ENCODE measurements at regions not wholly inside any gene's neighbourhood (a gene's known extent, or its start where the extent isn't known, plus 50 kb on each side); places are given as distances from the start of the nearest gene placed in this dataset.

DNA sequence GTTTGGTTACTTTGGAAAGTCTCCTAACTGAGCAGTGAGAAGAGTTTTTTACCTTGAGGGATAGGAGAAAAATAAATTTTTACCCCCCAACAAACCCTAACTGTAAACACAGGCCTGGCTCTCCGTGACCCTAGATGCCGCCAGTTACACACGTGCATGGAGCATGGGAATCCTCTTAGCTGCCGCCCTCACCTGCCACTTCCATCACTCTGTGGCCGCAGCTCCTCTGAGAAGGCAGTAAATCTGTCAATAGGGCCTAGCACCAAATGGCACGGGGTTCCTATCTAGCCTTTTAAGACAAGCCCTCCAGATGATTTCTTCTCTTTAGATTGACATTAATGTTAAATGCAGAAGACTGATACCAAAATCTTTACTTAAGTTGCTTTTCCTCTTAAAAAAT, 330.3 kb upstream of the FAM241A start:
- DNase-seq, result no peak

DNA sequence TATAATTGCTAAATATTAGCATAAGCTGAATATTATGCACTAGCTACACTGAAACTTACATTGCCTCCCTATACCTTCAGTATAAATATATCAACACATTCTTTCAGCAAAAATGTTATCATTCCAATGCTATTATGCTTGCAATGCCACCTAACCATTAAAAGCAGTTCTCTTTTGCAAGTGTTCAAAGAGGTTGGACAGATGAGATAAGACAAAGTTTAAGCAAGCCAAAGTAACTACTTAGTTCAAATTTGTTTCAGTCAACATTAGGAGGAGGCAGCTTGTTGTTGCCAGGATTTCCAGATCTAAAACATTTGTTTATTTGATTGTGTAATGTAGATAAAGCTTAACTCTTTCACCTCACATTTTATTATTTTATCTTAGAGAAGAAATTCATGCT, 323.9 kb upstream of the FAM241A start:
- no peak for DNase-seq

DNA sequence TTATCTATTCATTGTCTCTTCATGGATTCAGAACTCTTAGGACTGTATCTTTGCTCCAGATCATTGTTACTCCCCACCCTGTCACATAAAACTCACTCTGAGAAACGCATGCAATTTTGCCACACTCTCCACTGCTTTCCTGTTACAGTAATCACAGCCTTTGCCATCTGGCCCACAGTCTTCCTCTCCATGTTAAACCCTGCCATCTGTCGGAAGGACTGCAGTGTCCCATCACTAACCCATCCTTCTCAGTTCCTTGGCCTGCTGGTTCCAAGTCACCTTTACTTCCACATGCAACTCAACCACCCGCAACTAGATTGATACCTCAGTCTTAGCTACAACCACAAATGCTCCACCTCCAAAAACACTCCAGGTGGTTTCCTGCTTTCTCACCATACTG, 308.7 kb upstream of the FAM241A start:
- DNase-seq, result no peak

DNA sequence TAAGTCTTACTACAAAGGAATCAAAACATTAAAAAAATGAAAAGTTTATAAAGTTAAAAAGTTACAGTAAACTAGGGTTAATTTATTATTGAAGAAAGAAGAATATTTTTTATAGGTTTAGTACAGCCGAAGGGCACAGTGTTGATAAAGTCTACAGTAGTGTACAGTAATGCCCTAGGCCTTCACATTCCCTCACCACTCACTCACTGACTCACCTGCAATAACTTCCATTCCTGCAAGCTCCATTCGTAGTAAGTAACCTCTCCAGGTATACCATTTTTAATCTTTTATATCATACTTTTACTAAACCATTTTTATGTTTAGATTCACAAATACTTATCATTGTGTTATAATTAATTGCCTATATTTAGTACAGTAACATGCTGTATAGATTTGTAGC, 307.5 kb upstream of the FAM241A start:
- no peak for DNase-seq

DNA sequence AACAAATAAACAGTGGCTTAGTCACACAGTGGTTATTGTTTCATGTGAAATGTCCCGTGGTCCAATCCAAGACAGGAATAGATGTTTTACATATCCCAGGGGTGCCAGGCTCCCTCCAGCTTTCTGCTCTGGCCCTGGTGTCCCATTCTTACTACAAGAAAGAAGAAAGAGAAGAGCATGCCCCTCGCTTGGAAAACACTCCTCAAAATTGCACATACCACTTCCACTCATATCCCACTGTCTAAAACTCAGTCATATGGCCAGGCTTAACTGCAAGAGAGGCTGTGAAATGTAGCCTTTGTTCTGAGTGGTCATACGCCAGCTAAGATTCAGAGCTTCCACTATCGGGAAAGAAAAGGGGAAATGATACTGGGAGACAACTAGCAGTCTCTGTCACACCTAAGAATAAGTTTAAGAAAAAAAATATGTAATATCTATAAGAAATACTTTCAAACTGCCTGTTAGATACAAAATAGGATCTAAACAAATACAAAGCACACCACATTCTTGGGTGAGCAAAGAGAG, 306.8 kb upstream of the FAM241A start:
- no peak for DNase-seq

DNA sequence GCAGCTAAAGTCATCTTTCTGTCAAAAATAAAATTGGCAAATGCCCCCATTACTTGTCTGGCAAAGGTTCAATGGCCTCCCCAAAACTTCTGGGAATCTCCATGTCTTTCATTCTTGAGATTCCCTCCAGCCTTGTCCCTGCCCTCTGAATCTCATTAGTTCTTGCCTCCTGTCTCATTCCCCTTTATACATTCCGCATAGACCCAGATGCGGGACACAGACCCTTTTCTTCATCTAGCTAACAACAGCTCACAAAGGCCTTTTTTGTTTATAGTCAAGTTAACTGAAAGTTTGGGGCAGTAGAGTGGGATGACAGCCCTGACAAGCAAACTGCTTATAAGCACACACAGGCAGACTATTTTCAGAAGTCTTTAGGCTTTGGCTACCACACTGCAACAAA, 306.1 kb upstream of the FAM241A start:
- DNase-seq, result no peak

DNA sequence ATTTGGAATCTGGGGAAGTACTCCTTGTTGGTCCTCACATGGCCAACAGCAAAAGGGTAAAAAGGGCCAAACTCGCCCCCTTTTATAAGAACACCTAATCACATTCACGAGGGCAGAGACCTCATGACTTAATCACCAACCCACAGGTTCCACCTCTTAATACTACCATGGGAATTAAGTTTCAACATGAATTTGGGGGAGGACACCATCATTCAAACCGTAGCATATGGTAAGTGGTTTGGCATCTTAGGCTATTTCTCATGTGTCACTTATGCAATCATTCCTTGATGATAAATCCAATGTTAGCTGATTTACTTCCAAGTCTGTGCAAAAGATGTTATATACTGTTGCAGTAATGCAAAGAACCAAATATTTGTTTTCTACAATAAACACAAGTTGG, 302.9 kb upstream of the FAM241A start:
- DNase-seq, result no peak

DNA sequence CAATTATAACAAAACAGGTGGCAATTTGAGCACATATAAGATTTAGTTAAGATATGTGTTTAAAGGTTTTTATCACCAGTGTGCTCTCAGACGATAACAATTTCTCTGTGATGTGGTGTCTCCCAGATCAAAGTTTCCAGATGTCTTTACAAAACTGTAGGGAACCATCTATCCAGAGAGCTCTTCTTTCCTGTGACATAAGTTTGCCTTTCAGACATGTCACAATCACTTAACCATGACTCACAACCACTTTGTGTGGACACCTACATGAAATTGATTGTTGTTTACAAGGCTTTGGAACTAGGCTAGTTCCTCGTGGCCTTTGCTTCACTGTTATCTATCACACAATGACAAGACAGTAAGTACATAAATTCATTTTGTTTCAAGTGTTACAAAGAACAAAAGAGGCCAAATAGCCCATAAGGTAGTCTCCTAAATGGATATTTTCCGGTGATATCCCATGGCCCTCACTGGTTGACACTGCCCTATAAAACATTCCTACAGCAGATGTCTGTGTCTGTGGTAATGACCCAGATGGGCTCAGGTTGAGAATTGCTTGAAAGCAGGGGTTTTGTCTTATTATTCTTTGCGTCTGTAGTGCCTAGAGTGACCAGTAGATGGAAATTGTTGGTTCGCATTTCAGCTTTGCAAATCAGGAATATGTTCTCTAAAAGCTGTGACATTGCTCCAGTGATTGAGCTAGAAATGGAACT, 297.8 kb upstream of the FAM241A start:
- DNase-seq, result no peak

DNA sequence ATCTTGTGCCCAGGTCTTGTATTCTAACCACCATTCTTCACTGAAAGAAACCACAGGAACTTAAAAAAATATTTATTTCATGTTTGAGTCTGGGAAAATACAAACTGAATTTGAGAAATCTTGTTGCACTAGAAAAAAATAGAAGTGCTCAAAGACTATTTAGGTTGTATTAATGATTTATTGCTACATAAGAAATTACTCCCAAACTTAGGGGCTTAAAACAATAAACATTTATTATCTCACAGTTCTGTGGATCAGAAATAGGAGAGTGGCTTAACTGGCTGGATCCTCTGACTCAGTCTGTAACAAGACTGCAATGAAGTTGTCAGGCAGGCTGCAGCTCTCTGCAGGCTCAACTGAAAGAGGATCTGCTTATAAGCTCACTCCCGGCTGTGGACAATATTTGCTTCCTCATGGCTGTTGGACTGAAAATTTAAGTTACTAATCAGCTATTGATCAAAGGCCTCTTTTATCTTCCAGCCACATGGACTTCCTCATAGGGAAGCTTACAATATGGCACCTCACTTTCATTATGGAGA, 295.4 kb upstream of the FAM241A start:
- no peak for DNase-seq

DNA sequence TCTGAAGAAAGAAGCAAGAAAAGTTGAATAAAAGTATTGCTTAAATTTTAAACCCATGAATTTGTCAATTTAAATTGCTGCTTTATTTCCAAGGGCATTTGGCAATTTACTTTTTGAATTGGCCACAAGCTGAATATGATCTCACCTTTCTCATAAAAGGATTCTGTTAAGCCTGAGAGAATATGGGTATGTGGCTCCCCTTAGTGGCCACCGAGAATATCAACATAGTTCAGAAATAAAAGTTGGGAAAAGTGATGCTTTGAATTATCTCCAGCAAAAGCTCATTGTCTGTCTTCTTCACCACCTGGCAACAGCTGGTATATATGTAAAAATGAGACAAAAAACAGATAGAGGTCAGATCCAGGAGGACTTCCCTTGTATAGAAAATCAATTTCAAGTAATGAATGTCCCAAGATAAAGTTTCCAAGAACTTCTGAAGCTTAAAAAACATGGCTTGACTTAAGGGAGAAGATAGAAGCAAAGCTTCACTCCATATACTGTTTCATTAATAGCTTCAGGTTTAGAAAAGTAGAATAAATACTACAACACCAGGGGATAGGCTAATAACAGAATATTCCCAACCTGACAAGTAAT, 290.7 kb upstream of the FAM241A start:
- no peak for DNase-seq

DNA sequence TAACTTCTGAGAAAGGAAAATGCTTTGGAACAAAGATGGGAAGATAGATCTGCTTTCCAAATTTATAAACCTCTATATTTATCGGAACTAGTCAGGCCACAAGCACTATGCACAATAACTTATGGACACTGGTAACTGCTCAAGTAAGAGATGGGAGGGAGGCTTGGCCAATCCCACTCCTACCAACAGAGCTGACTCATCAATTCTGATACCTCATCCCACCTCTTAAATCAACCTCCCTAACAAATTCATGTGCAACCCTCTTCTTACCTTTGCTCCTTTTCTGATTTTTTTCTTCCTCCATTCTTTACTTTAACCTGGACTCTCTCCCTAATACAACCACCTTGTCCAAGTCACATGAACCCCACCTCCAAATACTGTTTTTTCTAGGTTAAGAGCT, 289.9 kb upstream of the FAM241A start:
- DNase-seq, result no peak

DNA sequence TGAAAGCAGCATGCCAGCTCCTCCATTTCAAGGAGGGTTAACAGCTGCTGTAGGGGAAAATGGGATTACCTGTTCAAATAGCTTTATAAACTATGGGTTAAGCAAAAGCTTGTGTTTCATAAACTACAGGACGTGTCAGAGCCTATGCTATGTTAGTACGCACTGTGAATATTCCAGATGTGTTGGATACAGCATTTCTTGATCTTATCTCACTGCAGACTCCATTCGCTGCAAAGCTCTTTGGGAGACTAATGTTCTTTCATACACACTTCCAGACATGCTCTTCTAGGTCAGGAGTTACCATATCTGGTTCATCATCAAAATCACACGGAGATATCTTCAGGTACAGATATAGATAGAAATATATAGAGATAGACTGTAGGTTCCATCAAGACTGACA, 281.2 kb upstream of the FAM241A start:
- DNase-seq, result no peak

DNA sequence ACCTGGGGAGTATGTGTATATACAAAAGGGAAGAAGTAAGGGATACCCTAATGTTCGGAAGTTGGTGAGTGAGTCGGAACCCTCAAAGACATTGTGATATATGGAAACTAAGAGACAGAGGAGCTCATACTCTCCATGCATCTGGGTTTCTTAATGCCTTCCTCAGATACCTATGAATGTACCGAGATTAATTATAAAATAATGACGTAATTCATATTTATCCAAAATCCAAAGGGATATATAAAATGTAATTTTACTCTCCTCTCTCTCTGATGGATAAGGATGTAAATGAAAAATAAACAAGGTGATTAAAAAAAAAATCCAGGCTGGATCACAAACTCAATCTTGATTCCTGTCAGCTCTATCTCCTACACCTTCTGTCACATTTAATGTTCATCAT, 275.9 kb upstream of the FAM241A start:
- no peak for DNase-seq

DNA sequence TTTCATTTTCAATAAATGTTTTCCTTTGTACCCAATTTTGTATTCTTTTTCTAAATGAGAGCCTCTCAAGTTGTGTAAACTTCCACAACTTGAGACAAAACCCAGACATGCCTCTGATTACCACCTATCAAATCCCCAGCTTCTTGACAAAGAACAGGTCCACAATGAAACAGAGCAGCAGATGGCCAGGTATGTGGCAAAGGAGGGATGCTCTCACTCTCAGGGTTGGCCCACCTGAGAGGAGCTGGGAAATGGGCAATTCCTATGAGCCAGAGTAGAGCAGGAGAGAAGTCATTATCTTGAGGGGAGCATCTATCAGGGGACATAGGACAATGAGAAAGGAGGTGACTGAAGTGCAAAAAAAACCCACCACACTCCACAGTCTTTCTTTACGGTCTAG, 273.5 kb upstream of the FAM241A start:
- no peak for DNase-seq

DNA sequence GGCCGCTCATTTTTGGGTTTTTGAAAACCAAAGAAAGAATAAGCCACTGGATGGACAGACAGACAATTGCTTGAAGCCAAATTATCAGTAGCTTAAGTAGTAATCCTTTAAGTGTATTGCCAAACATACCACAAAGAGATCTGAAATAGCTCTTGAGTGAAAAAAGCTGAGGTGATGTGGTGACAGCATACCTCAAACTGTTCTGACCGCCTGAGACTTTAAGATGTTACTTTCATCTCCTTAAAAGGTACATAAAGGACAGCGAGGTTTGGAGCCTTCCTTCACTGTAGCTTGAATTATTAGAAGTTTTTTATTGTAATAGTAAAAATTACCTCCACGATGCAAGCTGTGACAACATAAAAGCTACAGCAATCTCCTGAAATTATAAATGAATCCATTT, 271.5 kb upstream of the FAM241A start:
- no peak for DNase-seq

DNA sequence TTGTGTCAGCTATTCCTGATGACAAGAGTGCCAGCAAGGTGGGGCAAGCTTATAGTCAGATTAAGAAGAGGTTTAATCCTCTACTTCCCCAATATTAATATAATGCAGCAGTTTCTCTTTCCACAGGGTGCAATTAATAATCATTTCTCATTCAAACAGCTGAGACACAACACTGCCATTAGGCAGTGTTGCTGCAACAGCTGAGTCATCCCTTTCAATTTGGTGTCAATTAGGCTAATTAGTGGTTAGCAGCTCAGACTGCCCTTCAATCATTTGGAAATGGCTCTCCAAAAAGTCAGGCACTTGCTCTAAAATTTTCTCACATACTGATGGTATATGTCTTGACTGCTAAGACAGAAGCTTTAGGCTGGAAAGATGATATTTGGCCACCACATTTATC, 265.7 kb upstream of the FAM241A start:
- no peak for DNase-seq

DNA sequence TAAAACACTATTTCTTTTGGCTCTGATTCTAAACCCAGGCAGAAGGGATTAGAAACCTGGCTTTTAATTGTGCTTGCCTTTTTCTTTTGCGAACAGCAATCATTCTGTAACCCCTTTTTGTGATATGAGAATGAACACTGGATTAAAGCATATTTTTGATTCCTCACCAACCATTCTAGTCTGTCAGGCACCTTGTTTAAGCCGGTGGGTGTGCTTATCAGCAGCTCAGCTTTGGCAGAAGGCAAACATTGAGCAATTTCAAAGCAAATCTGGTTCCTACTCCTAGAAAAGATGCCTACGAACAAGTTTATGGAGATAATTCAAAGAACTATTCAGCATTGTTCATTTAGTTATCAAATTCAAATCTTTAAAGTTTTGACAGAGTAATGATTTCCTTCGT, 265.1 kb upstream of the FAM241A start:
- no peak for DNase-seq

DNA sequence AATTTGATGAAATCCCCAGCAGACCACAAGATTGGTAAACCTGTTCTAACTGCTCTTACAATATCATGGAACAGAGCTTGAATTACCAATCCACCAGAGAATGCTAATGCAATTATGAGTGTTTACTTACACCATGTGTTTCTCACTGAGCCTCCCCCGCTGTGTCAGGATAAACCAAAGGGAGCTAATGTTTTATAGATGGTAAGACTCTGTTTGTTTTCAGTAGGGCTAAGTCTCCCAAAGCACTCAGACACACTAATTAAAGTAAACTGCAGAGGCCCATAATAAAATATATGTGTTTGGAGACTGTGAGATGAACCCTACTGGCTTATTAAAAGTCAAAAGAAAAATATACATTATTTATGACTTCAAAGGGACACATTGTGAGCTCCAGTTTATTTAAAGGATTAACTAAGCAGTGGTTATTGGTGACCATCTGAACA, 261.7 kb upstream of the FAM241A start:
- DNase-seq, result peak; percentile 48

DNA sequence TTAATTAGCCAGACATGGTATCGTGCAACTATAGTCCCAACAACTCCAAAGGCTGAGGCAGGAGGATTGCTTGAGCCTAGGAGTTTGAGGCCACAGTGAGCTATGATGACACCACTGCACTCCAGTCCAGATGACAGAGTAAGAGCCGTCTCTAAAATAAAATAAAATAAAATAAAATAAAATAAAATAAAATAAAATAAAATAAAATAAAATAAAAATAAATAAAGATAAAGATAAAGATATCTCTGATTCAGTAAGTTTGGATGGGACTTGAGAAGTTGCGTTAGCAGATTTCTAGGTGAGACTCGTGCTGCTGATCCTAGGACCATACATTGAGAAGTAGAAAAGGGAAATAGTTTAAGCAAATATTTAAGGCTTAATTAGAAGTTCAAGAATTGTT, 254.8 kb upstream of the FAM241A start:
- DNase-seq, result no peak

DNA sequence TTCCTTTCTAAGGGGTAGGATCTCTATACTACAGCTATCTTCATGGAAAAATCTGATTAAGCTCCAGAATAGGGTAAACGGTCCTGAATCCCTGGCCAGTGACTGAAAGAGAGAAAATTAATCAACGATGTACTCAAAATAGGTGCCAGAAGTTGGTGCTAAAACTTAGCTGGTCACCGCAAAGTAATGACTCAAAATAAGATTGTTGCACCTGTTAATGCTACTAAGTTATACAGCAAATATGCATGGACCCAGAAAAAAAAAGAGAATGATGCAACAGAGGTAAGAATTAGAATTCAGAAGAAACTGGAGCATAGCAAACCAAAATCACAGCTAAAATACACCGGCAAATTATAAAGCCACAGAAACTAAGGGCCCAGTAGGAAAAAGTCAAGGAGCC, 239.7 kb upstream of the FAM241A start:
- no peak for DNase-seq

DNA sequence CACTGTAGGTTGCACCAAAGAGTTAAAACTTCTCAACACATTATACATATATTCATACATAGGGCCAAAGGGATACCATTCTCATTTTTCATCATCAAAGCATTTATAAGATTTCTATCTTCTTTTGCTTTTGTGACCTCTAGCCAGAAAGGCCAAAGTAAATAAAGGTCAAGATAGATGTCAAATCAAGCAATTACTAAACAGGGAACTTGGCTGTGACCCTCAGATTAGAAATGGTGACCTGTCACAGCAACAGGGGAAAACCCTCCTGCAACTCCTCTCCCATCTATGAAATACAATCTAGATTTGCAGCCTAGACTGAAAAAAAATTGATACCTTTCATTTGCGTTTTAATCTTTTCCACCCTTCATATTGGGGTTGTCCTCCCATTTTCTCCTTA, 225.6 kb upstream of the FAM241A start:
- DNase-seq, result no peak

DNA sequence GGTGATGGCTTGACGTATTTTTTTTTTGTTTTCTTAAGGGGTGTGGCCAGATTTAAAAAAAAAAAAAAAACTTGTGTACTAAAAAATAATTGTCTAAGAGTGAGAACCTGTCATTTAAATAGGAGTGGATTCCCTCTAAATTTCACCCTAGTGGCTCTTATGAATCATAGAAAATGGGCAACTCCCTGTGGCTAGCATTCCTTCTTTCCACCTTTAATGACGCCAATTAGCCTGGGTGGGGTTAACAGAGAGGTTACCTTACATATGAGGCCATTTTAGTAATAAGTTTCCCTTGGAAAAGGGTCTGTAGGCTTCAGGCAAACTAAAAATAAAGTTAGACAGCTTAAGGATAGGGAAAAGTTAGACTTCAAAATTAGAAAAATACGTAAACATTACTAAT, 223.5 kb upstream of the FAM241A start:
- DNase-seq, result no peak

DNA sequence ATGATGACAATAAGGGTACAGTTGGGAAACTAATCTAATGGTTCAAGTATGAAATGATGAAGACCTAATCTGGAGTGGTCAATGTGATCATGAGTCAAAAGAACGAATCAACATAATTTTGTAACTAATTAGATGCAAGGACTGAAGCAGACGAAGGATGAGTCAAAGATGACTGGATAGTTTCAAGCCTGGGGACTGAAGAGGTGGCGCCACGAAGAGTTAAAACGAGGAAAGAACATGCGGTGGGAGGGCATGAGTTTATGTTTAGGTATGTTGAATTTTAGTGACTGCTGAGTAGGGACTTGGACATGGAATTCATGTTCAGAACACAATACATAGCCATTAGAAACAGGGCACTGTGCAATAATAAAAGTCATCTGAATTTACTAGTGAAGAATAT, 221.5 kb upstream of the FAM241A start:
- DNase-seq, result no peak

DNA sequence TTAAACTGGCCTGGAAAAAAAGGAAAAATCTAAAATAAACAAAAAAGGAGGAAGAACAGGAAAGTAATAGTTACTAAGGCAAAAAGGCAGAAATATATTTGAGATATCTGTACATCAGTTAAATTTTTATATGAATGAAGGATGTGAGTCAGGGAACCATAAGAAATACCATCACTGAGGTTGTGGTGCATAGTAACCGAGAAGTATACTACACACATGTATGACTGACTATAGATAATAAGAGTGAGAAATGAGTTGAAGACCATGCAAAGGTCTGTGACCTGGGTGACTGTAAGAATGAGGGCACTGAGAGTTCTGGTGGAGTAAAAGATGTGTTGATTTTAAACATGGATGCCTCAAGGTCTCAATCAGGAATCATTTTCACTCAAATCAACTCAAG, 220.6 kb upstream of the FAM241A start:
- DNase-seq, result no peak

DNA sequence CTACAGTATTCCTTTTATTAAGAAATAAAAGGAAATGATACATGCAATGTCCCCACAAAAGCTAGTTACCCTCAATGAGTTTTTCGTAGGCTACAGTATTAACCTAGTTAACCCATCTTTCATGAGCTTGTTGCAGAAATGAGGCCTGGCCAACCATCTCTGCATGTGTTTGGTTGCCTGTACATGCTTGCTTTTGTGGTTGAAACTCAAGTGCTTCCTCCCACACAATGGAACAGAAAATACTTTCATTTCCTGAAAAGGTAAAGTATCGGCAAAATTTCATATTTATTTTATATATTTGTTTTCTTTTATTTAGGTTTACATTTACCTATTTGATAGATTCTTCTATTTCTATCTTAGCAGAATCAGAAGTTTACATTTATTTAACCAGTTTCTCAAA, 214.6 kb upstream of the FAM241A start:
- DNase-seq, result no peak
